Neural cell (in vitro differentiated cells): ENCODE measurements at regions not wholly inside any gene's neighbourhood (a gene's known extent, or its start where the extent isn't known, plus 50 kb on each side); places are given as distances from the start of the nearest gene placed in this dataset.

Source experiments
- H2AFZ ChIP-seq: fragments of 200-600, 300-800 bp; sonication (generic), shearing (Covaris generic); 2 replicates; pipeline ENCODE4 v1.6.0; 2014; ENCODE audit warnings: low read depth, mild to moderate bottlenecking, antibody characterized with exemption, low read length, moderate library complexity
- H3F3A ChIP-seq: fragments of 200-600 bp; shearing (Covaris generic); 2 replicates; pipeline ENCODE4 v1.6.1; 2016; ENCODE audit warnings: mild to moderate bottlenecking, moderate library complexity, mixed read lengths, antibody characterized with exemption, low read length; ENCODE audit not compliant: insufficient read depth, poor library complexity, severe bottlenecking
- H3K27ac ChIP-seq: fragments of 200-600, 300-800 bp; sonication (generic), shearing (Covaris generic); 2 replicates; pipeline ENCODE4 v1.5.1; 2014; ENCODE audit warnings: mild to moderate bottlenecking, low read length, moderate library complexity
- H3K27me3 ChIP-seq: fragments of 300-800, 200-600 bp; sonication (generic), shearing (Covaris generic); 2 replicates; pipeline ENCODE4 v1.6.0; 2014; ENCODE audit warnings: mild to moderate bottlenecking, low read depth, low read length, moderate library complexity; ENCODE audit not compliant: insufficient read depth
- H3K36me3 ChIP-seq: fragments of 300-800, 200-600 bp; sonication (generic), shearing (Covaris generic); 2 replicates; pipeline ENCODE4 v1.5.1; 2014; ENCODE audit warnings: mild to moderate bottlenecking, antibody characterized with exemption, low read length, moderate library complexity; ENCODE audit not compliant: insufficient read depth
- H3K4me2 ChIP-seq: fragments of 300-800, 200-600 bp; sonication (generic), shearing (Covaris generic); 2 replicates; pipeline ENCODE4 v1.6.0; 2014; ENCODE audit warnings: mild to moderate bottlenecking, low read length
- H3K4me3 ChIP-seq: fragments of 300-800, 200-600 bp; sonication (generic), shearing (Covaris generic); 2 replicates; pipeline ENCODE4 v1.5.1; 2014; ENCODE audit warnings: mild to moderate bottlenecking, low read length, moderate library complexity
- H3K79me2 ChIP-seq: fragments of 200-600 bp; shearing (Covaris generic); replicated peaks from 2 replicates; pipeline ENCODE4 v1.6.0; 2014; ENCODE audit warnings: mild to moderate bottlenecking, low read length, moderate library complexity; ENCODE audit not compliant: insufficient read depth
- H3K9ac ChIP-seq: fragments of 300-800, 200-600 bp; sonication (generic), shearing (Covaris generic); 2 replicates; pipeline ENCODE4 v1.6.1; 2016; ENCODE audit warnings: mild to moderate bottlenecking, low read length, mixed read lengths
- H3K9me2 ChIP-seq: fragments of 200-600 bp; shearing (Covaris generic); 2 replicates; pipeline ENCODE4 v1.6.1; 2016; ENCODE audit warnings: mild to moderate bottlenecking, low read length, mixed read lengths; ENCODE audit not compliant: insufficient read depth
- H3K9me3 ChIP-seq: fragments of 200-600, 300-800 bp; sonication (generic), shearing (Covaris generic); 2 replicates; pipeline ENCODE4 v1.6.1; 2016; ENCODE audit warnings: mild to moderate bottlenecking, mixed run types, low read length, moderate library complexity, mixed read lengths
- H4K20me1 ChIP-seq: fragments of 200-600 bp; shearing (Covaris generic); 2 replicates; pipeline ENCODE4 v1.6.1; 2016; ENCODE audit warnings: mild to moderate bottlenecking, mixed run types; ENCODE audit not compliant: insufficient read depth
- CTCF ChIP-seq: fragments of 450-650 bp; IDR thresholded peaks from 2 replicates; pipeline ENCODE4 v1.5.1; 2014; ENCODE audit warnings: antibody characterized with exemption, mild to moderate bottlenecking, moderate library complexity; ENCODE audit not compliant: poor library complexity, severe bottlenecking
- EP300 ChIP-seq: fragments of 450-650 bp; conservative IDR thresholded peaks from 2 replicates; pipeline ENCODE4 v1.6.1; 2014; ENCODE audit warnings: antibody characterized with exemption, mild to moderate bottlenecking, moderate library complexity; ENCODE audit not compliant: poor library complexity, severe bottlenecking
- EZH2 ChIP-seq: fragments of 200-600, 300-800 bp; shearing (Covaris generic), sonication (generic); IDR thresholded peaks from 2 replicates; pipeline ENCODE4 v1.6.1; 2014; ENCODE audit warnings: antibody characterized with exemption, low read length, borderline replicate concordance, mild to moderate bottlenecking; ENCODE audit not compliant: insufficient read depth, poor library complexity, severe bottlenecking
- MXI1 ChIP-seq: fragments of 450-650 bp; conservative IDR thresholded peaks from 2 replicates; pipeline ENCODE4 v1.6.1; 2014; ENCODE audit warnings: antibody characterized with exemption, mild to moderate bottlenecking; ENCODE audit not compliant: poor library complexity, severe bottlenecking
- POLR2AphosphoS5 ChIP-seq: IDR thresholded peaks from 2 replicates; pipeline ENCODE4 v1.6.1; 2012
- RAD21 ChIP-seq: fragments of 450-650 bp; conservative IDR thresholded peaks from 2 replicates; pipeline ENCODE4 v1.6.1; 2014; ENCODE audit warnings: antibody characterized with exemption, mild to moderate bottlenecking, moderate library complexity
- REST ChIP-seq: IDR thresholded peaks from 2 replicates; pipeline ENCODE4 v1.6.1; 2012; ENCODE audit warnings: borderline replicate concordance
- SMC3 ChIP-seq: fragments of 450-650 bp; conservative IDR thresholded peaks from 2 replicates; pipeline ENCODE4 v1.6.1; 2014; ENCODE audit warnings: antibody characterized with exemption, mild to moderate bottlenecking, moderate library complexity; ENCODE audit not compliant: poor library complexity
- TAF1 ChIP-seq: IDR thresholded peaks from 2 replicates; pipeline ENCODE4 v1.6.1; 2012; ENCODE audit warnings: low read depth

- no peak overlapping the region for H3K9ac ChIP-seq
- no peaks in the 10 kb centered on the region for H3K9me2 ChIP-seq
- no peaks in the 10 kb centered on the region for H4K20me1 ChIP-seq
- no peak overlapping the region for H2AFZ ChIP-seq
- H3F3A ChIP-seq: no peaks in the 10 kb centered on the region
- H3K79me2 ChIP-seq: no peaks in the 10 kb centered on the region
- no peak overlapping the region for H3K4me2 ChIP-seq
- H3K27ac ChIP-seq: no peak overlapping the region
- no peaks in the 10 kb centered on the region for H3K36me3 ChIP-seq
- H3K4me3 ChIP-seq: no peak overlapping the region
- H3K27me3 ChIP-seq: no peaks in the 10 kb centered on the region
- peaks cover 4% of the 10 kb centered on the region for H3K9me3 ChIP-seq
- TF ChIP-seq MXI1: no peak
- TF ChIP-seq POLR2AphosphoS5: no peak
- TF ChIP-seq SMC3: no peak
- TF ChIP-seq RAD21: no peak
- TF ChIP-seq EP300: no peak
Observed at GRCh38 chr21:41681939-41682718, 84.7 kb downstream of the RIPK4 start.

GRCh38 chr21:41681348-41681801, 85.5 kb downstream of the RIPK4 start:
- Histone ChIP-seq H3F3A (no peaks in the 10 kb centered on the region), H3K9me3 (peaks cover 4% of the 10 kb centered on the region), H3K79me2 (no peaks in the 10 kb centered on the region), H3K9ac (no peak overlapping the region), H3K9me2 (no peaks in the 10 kb centered on the region), H3K4me2 (no peak overlapping the region), H2AFZ (no peak overlapping the region), H3K27ac (no peak overlapping the region), H4K20me1 (no peaks in the 10 kb centered on the region), H3K27me3 (no peaks in the 10 kb centered on the region), H3K4me3 (no peak overlapping the region), H3K36me3 (no peaks in the 10 kb centered on the region)
- TF ChIP-seq MXI1 (no peak), CTCF (no peak), REST (no peak), EP300 (no peak), TAF1 (no peak), RAD21 (no peak), POLR2AphosphoS5 (no peak), EZH2 (no peak)
